ENCODE measurements at regions not wholly inside any gene's neighbourhood (a gene's known extent, or its start where the extent isn't known, plus 50 kb on each side); places are given as distances from the start of the nearest gene placed in this dataset.

- TF ChIP-seq CTCF (conservative IDR thresholded peaks at IDR 0.05; ENCODE audit: low read length) = no peak
- no peak for TF ChIP-seq EZH2phosphoT487 (IDR thresholded peaks at IDR 0.05; ENCODE audit: borderline replicate concordance, low read depth, low read length)
Observed at GRCh38 chr7:57250801-57251200, 118.6 kb upstream of the ZNF479 start.

Measured in OCI-LY7 (cell line).